OCI-LY7 (cell line): ENCODE measurements at regions not wholly inside any gene's neighbourhood (a gene's known extent, or its start where the extent isn't known, plus 50 kb on each side); places are given as distances from the start of the nearest gene placed in this dataset.

Experiments
- BruUV-seq: library from RNA; stranded (reverse); fragments of 400-500 nt; replicated peaks from 2 replicates; lab custom pipeline; 2021; lab: Mats Ljungman, UMichigan
- CTCF ChIA-PET: fragments of 300-600 bp; sonication (Branson Sonifier 250); formaldehyde crosslinking; loops from one replicate; lab custom pipeline; 2022; ENCODE audit warnings: antibody characterized with exemption; ENCODE audit not compliant: unreplicated experiment; lab: Charles Lee
- POLR2A ChIA-PET: fragments of 300-600 bp; sonication (Branson Sonifier 250); formaldehyde crosslinking; loops from one replicate; lab custom pipeline; 2022; ENCODE audit warnings: antibody characterized with exemption; lab: Charles Lee
- DNase-seq: peaks from one replicate; pipeline ENCODE4 v3.0.0-alpha.2; 2015; ENCODE audit warnings: low spot score
- H2AFZ ChIP-seq: fragments of 200-600 bp; sonication (generic), shearing (Covaris generic); 2 replicates; pipeline ENCODE4 v1.6.1; 2014; ENCODE audit warnings: mild to moderate bottlenecking, antibody characterized with exemption, low read length, moderate library complexity
- H3K27ac ChIP-seq: fragments of 200-600 bp; sonication (generic); 2 replicates; pipeline ENCODE4 v1.5.1; 2014; ENCODE audit warnings: mixed run types, low read depth, mild to moderate bottlenecking, moderate library complexity, low read length, inconsistent platforms; ENCODE audit not compliant: poor library complexity, severe bottlenecking
- H3K36me3 ChIP-seq: fragments of 200-600 bp; sonication (generic); 2 replicates; pipeline ENCODE4 v1.6.1; 2014; ENCODE audit warnings: mild to moderate bottlenecking, antibody characterized with exemption, low read length, moderate library complexity, mixed read lengths; ENCODE audit not compliant: insufficient read depth
- H3K4me1 ChIP-seq: fragments of 200-600 bp; sonication (generic); 2 replicates; pipeline ENCODE4 v1.5.1; 2014; ENCODE audit warnings: mild to moderate bottlenecking, low read length; ENCODE audit not compliant: insufficient read depth, poor library complexity, severe bottlenecking
- H3K4me2 ChIP-seq: fragments of 200-600 bp; sonication (generic); 2 replicates; pipeline ENCODE4 v1.6.1; 2014; ENCODE audit warnings: mild to moderate bottlenecking, low read length
- H3K4me3 ChIP-seq: fragments of 200-600 bp; sonication (generic); 2 replicates; pipeline ENCODE4 v1.5.1; 2014; ENCODE audit warnings: mild to moderate bottlenecking, low read depth, low read length; ENCODE audit not compliant: poor library complexity, severe bottlenecking
- H3K79me2 ChIP-seq: fragments of 200-600 bp; sonication (generic); 2 replicates; pipeline ENCODE4 v1.6.1; 2016; ENCODE audit warnings: low read depth, mild to moderate bottlenecking, low read length, moderate library complexity, mixed read lengths; ENCODE audit not compliant: insufficient read depth
- H3K9me2 ChIP-seq: fragments of 200-600 bp; sonication (generic); 2 replicates; pipeline ENCODE4 v1.6.1; 2016; ENCODE audit warnings: mild to moderate bottlenecking, low read length, mixed read lengths; ENCODE audit not compliant: insufficient read depth
- H3K9me3 ChIP-seq: fragments of 200-600 bp; sonication (generic); 2 replicates; pipeline ENCODE4 v1.6.1; 2014; ENCODE audit warnings: mild to moderate bottlenecking, mixed run types, low read length, mixed read lengths
- H4K20me1 ChIP-seq: fragments of 200-600 bp; sonication (generic); 2 replicates; pipeline ENCODE4 v1.6.1; 2014; ENCODE audit warnings: mild to moderate bottlenecking, antibody characterized with exemption, low read length, moderate library complexity, mixed read lengths; ENCODE audit not compliant: insufficient read depth
- CTCF ChIP-seq: fragments of 200-600 bp; sonication (generic); conservative IDR thresholded peaks from 2 replicates; pipeline ENCODE4 v1.5.1; 2014; ENCODE audit warnings: mild to moderate bottlenecking, antibody characterized with exemption, low read length, moderate library complexity, mixed read lengths
- EZH2phosphoT487 ChIP-seq: fragments of 200-600 bp; sonication (generic); IDR thresholded peaks from 2 replicates; pipeline ENCODE4 v1.6.1; 2018; ENCODE audit warnings: low read depth, borderline replicate concordance, mild to moderate bottlenecking, mixed run types, antibody characterized with exemption, low read length, moderate library complexity, mixed read lengths
- intact Hi-C: fragments of 100-400 bp; cut with micrococcal nuclease; formaldehyde crosslinking; loops from one replicate; pipeline ENCODE4 v1.10.0; 2022; ENCODE audit not compliant: unreplicated experiment

DNA sequence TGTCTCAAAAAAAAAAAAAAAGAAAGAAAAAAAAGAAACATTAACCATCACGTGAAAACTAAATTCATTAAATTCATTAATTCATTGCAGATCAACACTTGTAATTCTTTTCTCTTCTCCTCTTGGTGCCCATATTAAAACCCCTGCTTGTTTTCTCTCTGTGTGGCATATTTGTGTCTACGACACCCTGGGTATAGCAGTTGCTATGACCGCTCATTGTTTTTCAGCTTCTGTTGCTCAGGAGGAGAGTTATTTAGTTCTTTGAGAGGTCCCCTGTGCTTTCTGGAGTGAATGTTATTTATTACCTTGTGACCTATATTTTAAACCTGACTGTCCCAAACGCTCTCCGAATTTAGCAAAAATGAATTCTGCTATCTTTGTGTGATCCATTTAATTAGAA lies 62.3 kb upstream of the CLMP start:
- peaks cover 4% of the 10 kb centered on the region; the same call in 1 of the 2 replicates for H3K36me3 ChIP-seq
- intact Hi-C loops: no loop called here
- DNase-seq: no peak
- no peak overlapping the region for H3K4me2 ChIP-seq
- H4K20me1 ChIP-seq: no peaks in the 10 kb centered on the region
- no TSS peak for BruUV-seq
- no peaks in the 10 kb centered on the region for H3K9me2 ChIP-seq
- POLR2A ChIA-PET: interaction anchor here (0.7 to 1.0 kb wide), 2 partner anchors 12 to 16 kb away, joined by 5 to 9 read pairs; no protein-coding TSS in a partner anchor
- no peak overlapping the region for H3K27ac ChIP-seq
- TF ChIP-seq CTCF (no peak), EZH2phosphoT487 (no peak)
- CTCF ChIA-PET: interaction anchor here (2.2 kb wide), 1 partner anchor 10 kb away, joined by 7 read pairs; no protein-coding TSS in a partner anchor
- no peak overlapping the region for H2AFZ ChIP-seq
- no peaks in the 10 kb centered on the region for H3K79me2 ChIP-seq
- H3K4me3 ChIP-seq: no peak overlapping the region
- H3K4me1 ChIP-seq: peaks cover 22% of the 10 kb centered on the region
- peaks cover 25% of the 10 kb centered on the region; the same call in 1 of the 2 replicates for H3K9me3 ChIP-seq

- H3K9me2 ChIP-seq: no peaks in the 10 kb centered on the region
- TF ChIP-seq CTCF: no peak
- TF ChIP-seq EZH2phosphoT487: no peak
- CTCF ChIA-PET: no interaction called here
- peaks cover 18% of the 10 kb centered on the region for H3K4me1 ChIP-seq
- no peak for DNase-seq
- peaks cover 4% of the 10 kb centered on the region; the same call in 1 of the 2 replicates for H3K36me3 ChIP-seq
- no peaks in the 10 kb centered on the region for H4K20me1 ChIP-seq
- peaks cover 25% of the 10 kb centered on the region; the same call in 1 of the 2 replicates for H3K9me3 ChIP-seq
- no peaks in the 10 kb centered on the region for H3K79me2 ChIP-seq
- H3K4me2 ChIP-seq: no peak overlapping the region
- intact Hi-C loops: no loop called here
- POLR2A ChIA-PET: no interaction called here
- H3K4me3 ChIP-seq: no peak overlapping the region
- no TSS peak for BruUV-seq
- no peak overlapping the region for H2AFZ ChIP-seq
- H3K27ac ChIP-seq: no peak overlapping the region
Measured at GRCh38 chr11:123255909-123256308, 60.9 kb upstream of the CLMP start.

DNA sequence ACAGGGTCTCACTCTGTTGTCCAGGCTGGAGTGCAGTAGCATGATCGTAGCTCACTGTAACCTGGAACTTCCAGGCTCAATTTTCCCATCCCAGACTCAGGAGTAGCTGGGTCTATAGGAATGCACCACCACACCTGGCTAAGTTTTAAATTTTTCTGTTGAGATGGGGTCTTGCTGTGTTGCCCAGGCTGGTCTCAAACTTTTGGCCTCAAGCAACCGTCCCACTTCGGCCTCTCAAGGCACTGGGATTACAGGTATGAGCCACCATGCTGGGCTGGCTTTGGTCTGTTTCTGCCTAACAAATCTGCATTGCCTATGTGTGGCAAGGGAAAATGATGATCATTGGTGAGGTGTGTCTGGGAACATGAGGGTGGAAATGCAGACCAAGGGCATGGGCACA lies 59.3 kb upstream of the CLMP start:
- Histone ChIP-seq H3K4me2 (no peak overlapping the region), H3K9me2 (no peaks in the 10 kb centered on the region), H3K4me1 (peaks cover 22% of the 10 kb centered on the region), H3K36me3 (peaks cover 4% of the 10 kb centered on the region; the same call in 1 of the 2 replicates), H3K27ac (no peak overlapping the region), H3K4me3 (no peak overlapping the region), H4K20me1 (no peaks in the 10 kb centered on the region), H3K9me3 (peaks cover 14% of the 10 kb centered on the region; the same call in 1 of the 2 replicates), H2AFZ (no peak overlapping the region), H3K79me2 (no peaks in the 10 kb centered on the region)
- ChIA-PET POLR2A (interaction anchor here (0.6 kb wide), 1 partner anchor 85 kb away, joined by 4 read pairs; no protein-coding TSS in a partner anchor), CTCF (no interaction called here)
- no TSS peak for BruUV-seq
- intact Hi-C loops: no loop called here
- no peak for DNase-seq
- TF ChIP-seq EZH2phosphoT487: no peak
- TF ChIP-seq CTCF: no peak
